ENCODE measurements at regions not wholly inside any gene's neighbourhood (a gene's known extent, or its start where the extent isn't known, plus 50 kb on each side); places are given as distances from the start of the nearest gene placed in this dataset.

DNA sequence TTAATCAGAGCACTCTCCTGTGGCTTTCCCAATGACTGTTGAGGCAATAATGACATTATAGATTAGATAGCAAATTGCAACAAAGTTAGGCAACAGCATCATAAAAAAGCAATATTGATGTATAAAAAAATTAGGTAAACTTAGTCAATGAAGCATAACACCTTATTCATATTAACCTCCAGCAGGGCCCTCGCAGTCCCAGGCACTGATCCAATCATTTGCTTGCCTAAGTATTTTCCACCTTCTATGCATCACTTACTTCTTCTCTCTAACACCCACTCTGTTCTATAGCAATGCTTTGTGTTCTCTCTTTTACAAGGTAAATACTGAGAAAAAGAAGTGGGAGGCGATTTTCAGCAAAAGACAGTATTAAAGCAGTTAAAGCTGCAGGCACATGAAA, 833.5 kb upstream of the ADGRL3 start:
- TF ChIP-seq, protein P1, sequence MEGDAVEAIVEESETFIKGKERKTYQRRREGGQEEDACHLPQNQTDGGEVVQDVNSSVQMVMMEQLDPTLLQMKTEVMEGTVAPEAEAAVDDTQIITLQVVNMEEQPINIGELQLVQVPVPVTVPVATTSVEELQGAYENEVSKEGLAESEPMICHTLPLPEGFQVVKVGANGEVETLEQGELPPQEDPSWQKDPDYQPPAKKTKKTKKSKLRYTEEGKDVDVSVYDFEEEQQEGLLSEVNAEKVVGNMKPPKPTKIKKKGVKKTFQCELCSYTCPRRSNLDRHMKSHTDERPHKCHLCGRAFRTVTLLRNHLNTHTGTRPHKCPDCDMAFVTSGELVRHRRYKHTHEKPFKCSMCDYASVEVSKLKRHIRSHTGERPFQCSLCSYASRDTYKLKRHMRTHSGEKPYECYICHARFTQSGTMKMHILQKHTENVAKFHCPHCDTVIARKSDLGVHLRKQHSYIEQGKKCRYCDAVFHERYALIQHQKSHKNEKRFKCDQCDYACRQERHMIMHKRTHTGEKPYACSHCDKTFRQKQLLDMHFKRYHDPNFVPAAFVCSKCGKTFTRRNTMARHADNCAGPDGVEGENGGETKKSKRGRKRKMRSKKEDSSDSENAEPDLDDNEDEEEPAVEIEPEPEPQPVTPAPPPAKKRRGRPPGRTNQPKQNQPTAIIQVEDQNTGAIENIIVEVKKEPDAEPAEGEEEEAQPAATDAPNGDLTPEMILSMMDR (IDR thresholded peaks at IDR 0.05): no peak
- TF ChIP-seq CREB1 (CRISPR knock-in tag; IDR thresholded peaks at IDR 0.05) (no peak), ZNF671 (CRISPR knock-in tag; IDR thresholded peaks at IDR 0.05) (no peak)
- TF ChIP-seq, protein P2, sequence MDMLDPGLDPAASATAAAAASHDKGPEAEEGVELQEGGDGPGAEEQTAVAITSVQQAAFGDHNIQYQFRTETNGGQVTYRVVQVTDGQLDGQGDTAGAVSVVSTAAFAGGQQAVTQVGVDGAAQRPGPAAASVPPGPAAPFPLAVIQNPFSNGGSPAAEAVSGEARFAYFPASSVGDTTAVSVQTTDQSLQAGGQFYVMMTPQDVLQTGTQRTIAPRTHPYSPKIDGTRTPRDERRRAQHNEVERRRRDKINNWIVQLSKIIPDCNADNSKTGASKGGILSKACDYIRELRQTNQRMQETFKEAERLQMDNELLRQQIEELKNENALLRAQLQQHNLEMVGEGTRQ (CRISPR knock-in tag; IDR thresholded peaks at IDR 0.05): no peak

All from WTC11 (cell line).